DMS114 treated with DMSO at 0.1 percent for 48 hours (cell line): ENCODE measurements at regions not wholly inside any gene's neighbourhood (a gene's known extent, or its start where the extent isn't known, plus 50 kb on each side); places are given as distances from the start of the nearest gene placed in this dataset.
"Not testable (repeated sequence)": the region's sequence is repeated elsewhere in the genome, so short reads cannot be mapped to it uniquely, and the experiment has no call there.

Experiments used
- DNase-seq: peaks from one replicate; lab custom pipeline; 2025; ENCODE audit not compliant: unreplicated experiment; lab: John Stamatoyannopoulos, UW

DNA sequence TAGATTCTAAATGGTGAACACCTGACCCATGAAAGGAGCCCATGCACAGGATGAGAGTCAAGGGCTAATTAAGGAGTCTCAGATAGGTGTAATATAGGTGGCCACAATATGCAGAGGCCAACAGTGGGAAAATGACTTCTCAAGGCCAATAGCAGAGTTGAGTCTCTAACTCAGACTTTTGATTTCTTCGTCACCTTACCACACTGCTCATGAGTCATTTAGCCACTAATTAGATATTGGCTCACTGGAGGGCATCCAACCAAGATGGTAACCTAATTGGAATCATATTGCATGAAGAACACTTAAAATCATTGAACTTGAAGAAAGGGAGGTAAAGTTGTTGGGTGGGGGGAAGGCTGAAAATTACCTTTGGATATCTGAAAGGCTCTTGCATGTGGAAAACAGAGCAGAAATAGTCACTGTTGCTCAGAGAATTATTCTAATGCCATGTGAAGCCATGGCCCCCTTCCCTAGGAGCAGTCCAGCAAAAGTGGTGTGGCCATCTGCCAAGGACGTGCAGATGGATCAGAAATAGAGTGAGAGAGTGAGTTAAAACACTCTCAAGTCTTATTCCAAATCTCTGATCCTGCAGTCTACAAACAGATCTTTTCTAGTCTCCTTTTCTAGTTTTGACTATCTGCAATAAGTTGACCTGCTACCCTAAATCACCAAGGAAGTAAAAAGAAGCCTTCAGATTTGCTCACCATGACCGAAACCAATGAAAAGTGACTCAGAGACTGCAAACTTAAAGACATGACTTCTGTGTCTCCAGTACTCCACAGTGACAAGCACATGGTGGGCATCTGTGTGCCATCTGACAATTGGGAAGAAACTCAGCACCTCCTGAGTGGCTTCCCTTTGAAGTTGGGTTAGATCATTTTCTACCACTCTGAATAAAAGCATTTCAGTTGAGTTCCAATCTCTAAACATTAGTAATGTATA lies 93.9 kb upstream of the C1QTNF7 start:
- no peak for DNase-seq

DNA sequence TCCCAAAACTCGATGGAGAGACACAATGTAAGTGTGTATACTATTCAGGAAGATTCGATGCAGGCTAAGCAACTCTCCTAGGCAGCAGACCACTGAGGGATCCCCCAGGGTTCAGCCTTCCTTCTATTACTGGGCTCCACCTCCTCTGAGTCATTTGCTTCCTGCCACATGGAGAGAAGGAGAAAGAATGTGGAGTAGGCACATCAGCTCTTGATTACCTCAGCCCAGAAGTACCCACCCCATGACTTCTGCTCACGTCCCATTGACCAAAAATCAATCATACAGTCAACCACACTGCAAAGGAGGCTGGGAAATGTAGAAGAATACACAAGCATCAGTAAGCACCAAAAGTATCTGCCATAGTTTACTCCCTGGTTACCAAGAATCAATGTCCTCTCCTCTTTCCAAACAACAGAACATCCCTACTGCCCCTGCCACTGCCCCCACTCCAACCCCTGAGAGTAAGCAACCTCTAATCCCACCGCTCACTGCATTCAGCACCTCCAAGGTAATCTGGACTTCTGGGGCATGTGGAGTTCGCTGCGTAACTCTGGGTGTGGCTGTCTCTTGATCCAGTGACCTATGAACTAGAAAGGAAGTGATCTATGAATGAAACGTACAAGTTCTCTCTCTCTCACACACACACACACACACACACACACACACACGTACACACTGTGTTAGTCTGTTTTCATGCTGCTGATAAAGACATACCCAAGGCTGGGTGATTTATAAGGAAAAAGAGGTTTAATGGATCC lies 91.2 kb upstream of the C1QTNF7 start:
- no peak for DNase-seq

DNA sequence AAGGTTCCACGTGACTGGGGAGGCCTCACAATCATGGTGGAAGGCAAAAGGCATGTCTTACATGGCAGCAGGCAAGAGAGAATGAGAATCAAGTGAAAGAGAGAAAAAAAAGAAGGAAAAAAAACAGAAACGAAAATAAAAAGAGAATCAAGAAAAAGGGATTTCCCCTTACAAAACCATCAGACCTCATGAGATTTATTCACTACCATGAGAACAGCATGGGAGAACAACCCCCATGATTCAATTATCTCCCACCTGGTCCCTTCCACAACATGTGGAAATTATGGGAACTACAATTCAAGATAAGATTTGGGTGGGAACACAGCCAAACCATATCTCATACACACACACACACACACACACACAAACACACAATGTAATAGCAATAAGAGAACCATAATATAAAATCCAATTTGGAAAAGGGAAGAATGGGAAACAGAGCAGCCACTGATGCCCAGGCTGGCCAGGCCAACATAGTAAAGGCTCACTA lies 90.6 kb upstream of the C1QTNF7 start:
- not testable (repeated sequence) for DNase-seq

DNA sequence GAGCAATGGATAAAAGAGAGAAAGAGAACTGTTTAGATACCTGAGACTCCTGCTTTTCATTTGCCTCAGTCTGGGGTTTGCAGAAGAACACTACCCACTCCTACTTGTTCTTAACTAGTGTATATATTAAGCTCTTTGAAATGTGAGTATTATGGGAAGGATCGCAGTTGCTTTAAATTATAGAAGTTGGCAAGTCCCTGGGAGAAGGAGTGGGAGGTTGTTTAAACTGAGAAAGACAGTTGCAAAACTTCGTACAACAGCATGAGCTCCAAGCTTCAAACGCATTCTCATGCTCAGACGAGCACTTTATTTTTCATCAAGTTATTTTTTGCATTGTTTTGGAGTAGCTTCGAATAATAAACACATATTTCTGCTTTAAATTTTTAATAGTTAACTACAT lies 88.1 kb upstream of the C1QTNF7 start:
- no peak for DNase-seq

DNA sequence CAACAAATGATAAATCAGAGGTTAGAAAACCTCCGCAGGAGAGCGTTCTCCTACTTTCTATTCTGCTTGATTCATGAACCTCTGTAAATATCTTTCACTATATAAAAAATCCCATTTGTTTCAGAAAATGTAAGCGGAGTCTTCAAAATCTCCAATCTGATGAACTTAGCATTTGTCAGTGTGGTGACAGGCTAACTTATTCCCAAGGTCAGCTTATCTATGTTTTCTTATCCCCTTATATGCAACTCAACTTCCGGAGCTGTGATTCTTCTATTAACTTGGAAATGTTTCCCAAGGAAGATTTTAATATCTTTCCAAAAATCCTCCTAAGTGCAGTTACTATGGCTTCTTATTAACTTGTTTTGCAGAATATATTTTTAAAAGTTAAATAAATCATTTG lies 87.5 kb upstream of the C1QTNF7 start:
- no peak for DNase-seq

DNA sequence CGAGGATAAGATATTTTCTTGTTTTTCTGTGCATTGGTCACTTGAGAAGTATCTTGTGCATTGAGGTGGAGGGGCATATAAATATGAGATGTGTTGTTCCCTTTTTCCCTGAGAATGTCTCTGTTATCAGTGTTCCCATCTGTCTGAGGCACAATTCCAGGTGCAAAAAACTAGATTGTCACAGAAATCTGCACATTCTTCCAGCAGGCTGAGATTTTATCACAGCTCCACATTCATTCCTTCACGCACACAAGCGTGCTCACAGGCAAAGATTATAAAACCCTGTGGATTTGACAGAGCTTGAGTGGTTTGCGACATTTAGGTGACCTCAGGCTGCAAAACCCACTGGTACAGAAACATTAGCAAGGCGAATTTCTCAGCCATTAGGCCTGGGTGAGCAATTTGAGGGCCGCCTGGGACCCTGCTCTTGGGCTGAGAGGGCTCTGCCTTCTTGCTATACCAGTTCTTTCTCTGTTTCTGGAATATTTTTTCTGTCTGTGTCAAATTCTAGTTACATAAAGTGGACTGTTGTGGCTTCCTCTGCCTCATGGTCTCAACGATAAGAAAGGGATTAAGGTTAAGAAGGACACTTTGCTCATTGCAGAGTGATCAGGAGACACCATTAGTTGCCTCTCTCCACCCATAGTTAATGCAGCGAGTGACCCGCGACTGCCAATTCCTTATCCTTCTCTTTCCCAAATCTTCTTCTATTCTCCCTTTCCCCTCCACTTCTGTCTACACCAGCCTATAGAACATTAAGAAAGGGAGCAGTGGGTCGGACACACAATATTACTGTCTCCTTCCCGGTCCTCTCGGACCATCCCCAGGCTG lies 86.7 kb upstream of the C1QTNF7 start:
- no peak for DNase-seq

DNA sequence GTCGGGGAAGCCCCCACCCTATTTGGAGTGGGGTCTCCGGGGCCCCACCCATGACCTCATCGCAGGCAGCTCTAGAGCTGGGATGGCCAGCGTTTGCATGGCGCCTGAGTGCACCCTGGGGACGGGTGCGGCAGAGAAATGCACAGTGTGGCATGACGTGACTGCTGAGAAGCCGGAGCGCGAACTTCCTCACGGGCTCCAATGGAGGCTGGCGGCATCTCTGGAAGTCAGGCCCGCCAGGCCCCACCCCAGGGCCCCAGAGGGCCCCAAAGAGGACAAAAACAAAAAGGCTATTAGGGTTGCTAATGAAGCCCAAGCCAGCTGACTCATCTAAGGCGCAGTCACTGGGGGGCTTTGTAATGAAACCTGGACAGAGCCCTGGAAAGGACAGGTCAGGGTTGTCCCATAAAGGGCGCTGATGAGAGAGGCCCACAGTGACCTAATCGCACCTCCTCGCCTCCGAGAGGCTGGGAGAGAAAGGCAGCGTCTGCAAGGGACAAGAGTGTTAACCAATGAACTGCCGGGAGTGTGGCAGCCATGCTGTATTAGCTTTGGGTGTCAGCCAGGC lies 86.0 kb upstream of the C1QTNF7 start:
- DNase-seq = no peak

DNA sequence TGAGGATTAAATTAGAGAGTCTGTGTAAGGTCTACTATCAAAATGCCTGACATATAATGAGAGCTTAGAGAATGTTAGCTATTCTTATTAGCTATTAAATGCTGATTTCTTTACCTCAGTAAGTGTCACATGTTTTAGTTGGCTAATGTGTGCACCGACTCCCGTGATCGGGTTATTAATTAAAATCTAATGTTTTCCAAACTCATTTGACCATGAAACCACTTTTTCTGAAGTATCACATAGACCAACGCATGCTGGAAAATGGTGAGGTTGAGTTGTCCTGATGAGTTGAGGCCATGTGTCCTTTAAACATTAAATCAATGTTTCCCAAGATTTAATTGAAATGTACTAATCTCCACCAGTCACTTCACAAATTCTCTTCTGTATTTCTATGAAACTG lies 84.8 kb upstream of the C1QTNF7 start:
- no peak for DNase-seq

DNA sequence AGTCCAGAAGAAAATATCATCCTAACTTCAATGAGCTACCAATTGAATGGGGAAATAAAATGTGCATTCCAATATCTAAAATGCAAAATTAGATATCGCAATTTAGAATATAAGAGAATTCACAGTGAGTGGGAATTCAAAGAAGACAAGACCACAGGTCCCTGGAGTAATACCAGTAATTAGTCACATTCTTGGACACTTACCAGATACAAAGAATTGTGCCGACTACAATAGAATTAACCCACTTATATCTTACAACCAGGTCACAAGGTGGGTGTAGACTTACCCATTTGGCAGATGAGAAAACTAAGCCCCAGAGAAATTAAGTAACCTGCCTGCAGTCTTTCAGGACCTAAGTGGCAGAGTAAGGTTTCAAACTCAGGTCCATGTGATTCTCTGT lies 84.3 kb upstream of the C1QTNF7 start:
- no peak for DNase-seq

DNA sequence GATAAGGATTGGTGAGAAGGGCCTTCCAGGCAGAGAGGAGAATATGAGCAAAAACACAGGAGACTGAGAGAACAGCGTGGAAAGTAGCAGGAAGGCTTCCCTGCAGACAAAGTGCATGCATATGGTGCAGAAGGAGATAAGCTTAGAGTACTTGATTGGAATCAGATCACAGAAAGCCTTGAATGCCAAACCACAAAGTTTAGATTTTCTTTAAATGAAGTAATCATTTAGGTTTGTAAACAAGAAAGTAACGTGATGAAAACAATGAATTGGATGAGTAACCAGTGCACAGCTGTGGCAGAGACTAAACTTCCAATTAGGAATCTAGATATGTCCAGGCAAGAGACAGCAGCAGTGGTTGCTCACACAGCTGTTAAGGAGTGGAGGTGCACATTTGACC lies 83.8 kb upstream of the C1QTNF7 start:
- DNase-seq = no peak

DNA sequence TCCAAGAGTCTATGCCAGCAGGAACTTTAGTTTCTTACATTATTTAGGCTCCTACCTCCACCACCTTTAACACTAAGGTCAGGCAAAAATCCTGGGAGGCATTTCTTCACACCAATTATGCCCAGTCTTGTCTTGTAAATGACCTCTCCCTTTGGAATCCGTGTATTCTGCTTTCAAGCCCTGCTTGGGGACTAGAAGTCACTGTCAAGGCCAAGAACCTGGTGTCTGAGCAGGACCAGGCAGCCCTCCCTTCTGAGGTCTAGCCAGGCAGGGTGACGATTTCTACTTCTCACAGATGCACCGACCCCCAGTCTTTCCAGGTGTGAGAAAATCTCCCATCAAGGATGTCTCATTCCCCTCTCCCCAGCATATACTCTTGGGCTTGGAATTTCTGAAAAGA lies 82.7 kb upstream of the C1QTNF7 start:
- no peak for DNase-seq

DNA sequence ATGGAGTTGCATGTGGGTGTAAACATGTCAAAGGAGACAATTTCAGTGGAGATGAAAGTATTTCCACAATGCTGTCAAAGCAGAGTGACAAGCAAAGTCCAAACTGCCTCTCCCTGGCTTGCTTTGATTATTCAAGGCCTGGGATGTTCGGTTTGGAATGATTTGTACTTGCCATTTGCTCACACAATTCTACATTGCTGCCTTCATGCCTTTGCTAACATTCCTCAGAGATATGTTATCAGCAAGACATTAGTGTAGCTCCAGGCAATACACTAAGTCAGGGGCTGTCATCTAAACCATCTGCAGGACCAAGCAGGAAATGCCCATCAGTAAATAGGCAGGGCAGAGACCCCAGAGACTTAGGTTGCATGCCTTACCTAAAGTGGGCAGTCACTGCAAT lies 79.6 kb upstream of the C1QTNF7 start:
- no peak for DNase-seq

DNA sequence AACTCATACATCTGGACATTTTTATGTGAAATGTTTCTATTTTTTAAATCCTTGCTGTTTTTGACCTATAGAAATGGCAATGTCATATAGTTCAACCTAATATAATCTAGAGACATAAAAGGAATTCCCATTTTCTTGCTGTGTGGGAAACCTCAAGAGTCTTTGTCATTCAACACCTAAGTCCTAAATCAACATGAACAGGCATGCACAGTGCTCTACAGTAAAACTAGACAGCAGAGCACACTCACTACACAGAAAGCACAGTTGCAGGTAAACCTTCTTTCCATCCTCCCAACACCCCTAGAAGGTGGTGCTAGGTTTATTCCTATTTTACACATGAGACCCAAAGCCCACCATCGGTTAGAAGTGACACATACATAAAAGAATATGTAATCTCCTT lies 79.1 kb upstream of the C1QTNF7 start:
- no peak for DNase-seq

DNA sequence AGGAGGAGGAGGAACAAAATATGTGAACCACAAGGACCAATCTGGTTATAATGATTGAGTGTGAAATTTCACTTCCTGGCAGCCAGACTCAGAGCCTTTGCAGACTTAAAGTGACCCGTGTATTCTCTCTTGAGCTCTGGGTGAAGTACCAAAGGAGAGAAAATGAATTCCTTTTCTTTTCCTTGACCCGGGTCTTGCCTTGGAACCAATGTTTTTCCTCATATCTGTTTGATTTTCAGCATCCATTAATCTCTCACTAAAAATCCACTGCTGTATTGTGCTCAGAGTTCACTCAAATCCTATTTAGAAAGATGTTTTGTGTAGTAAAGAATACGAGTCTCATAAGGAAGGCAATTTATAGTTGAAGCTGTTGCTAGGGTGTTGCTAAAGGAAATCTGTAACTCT lies 78.3 kb upstream of the C1QTNF7 start:
- DNase-seq = no peak

DNA sequence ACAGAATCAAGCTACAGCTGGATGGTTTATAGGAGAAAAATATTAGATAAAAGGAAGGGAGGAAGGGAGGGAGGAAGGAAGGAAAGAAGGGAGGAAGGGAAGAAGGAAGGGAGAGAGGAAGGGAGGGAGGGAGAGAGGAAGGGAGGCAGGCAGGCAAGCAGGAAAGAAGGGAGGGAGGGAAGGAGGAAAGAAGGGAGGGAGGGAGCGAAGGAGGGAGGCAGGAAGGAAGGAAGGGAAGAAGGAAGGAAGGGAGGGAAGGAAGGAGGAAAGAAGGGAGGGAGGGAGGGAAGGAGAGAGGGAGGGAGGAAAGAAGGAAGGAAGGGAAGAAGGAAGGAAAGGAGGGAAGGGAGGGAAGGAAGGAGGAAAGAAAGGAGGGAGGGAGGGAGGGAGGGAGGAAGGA lies 77.9 kb upstream of the C1QTNF7 start:
- DNase-seq = no peak

DNA sequence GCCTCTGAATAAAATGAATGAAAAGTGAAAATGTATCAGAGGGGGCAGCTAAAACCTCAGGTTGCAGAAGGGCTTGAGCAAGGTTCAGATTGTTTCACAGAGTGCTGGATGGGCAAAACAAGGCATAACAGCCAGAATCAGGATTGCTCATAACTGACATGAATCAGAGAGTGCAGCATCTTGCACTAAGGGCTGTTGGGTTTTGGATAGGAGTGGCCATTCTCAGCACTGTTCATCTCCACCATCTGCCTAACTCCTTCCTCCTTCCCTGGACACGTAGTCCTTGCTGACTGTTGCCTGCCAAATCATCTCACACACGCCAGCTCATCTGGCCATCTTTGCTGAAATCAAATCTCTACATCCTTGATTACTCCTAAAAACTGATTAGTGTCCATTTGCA lies 75.3 kb upstream of the C1QTNF7 start:
- DNase-seq = no peak

DNA sequence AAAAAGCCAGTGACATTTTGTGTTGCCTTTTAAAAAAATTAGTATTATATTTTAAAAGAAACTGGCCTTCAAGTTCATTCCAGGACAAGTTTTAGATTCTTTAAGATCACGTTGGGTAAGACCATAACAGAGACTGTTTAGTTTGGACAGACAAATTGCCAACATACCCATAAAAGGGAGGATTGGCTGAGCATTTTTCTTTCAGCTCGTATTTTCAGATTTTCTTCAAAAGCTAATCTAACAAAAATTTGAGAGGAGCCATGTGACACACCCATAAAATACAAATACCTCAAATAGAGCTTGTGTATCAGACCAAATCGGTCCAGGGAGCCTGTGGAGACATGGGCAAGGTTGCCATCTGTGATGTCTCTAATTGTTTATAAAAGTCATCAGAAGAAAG lies 74.6 kb upstream of the C1QTNF7 start:
- DNase-seq = no peak

DNA sequence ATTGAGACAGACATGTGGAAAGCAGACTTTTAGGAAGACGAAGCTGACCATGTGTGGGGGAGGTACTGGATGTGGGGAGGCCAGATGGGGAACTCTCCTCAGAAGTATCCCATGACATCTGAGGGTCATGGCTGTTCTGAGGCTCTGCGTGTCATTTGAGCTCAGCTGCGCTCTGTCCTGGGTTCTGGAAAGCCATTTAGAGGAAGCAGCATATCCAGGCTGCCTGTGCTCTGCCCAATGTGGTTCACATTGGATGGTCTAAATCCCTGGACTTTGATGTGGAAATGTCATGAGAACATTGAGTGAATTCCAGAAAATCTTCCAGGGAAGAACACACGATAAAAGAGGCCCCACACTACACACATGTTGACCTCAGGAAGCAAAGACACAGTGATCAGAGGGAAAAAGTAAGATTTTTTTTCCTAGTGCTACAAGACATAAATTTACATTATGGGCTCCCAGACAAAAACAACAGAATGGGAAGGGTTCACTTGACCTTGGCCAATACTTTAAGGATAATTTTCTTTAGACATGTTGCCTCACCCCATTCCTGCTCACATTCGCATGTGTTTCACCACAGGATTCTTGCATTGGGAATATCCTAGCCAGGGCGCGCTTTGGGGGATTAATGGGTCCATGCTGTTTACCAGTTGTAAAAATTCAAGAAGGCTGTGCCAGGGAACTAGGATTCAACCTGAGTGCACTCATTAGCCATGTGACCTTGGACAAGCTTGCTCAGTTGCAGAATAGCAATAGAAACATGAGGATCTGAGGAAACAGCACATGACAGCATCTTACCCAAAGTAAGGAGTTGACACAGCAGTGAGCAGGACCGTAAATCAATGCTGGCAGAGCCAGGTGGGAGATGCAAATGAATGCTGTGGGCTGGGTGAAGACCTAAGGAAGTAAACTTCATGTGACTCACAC lies 73.2 kb upstream of the C1QTNF7 start:
- no peak for DNase-seq

DNA sequence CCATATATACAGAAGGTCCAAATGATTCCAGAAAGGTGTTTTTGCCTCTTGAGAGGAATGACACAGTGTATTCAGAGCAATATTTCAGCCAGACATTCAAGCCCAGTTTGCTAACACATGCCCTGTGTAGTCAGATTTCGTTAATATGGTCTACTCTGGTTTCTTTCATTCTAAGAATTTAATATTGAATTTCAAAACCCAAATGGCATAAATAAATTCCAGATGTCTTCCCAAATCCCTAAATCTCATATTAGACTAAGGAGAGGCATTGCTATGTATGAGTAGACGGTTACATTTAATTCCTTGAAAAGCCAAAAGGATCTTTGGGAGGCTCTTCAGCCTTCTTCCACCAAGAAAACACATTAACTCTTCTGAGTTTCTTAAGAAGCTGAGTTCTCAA lies 66.3 kb upstream of the C1QTNF7 start:
- DNase-seq = no peak

DNA sequence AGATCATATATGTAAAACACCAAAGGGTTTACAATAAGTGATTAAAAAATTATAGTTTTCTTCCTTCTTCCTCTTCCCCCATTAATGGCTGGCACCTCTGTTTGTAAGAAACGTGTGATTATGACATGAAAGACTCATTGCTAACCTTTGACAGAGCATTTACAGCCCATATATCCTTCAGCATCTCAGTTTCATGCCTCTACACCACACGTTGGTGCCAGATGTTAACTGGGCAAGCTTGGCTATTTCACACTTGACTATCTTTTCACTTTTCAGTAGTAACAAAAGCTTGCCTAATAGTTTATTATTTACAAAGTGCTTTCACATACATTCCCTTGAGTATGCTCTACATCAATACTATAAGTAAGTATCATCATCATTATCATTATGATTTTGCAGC lies 65.3 kb upstream of the C1QTNF7 start:
- DNase-seq = no peak
